ENCODE measurements at regions not wholly inside any gene's neighbourhood (a gene's known extent, or its start where the extent isn't known, plus 50 kb on each side); places are given as distances from the start of the nearest gene placed in this dataset.

GRCh38 chr10:33120275-33120674, 162.2 kb upstream of the ITGB1 start:
- TF ChIP-seq CTCF (IDR thresholded peaks at IDR 0.05; ENCODE audit: low read depth, low read length, missing control alignments) = no peak
- DNase-seq (ENCODE audit: extremely low read depth, low read depth) = no peak
- H3K4me3 ChIP-seq (replicated peaks; ENCODE audit: low read depth, low read length) = no peak overlapping the region

GRCh38 chr10:33117816-33118215, 159.8 kb upstream of the ITGB1 start:
- no peak for TF ChIP-seq CTCF (IDR thresholded peaks at IDR 0.05; ENCODE audit: low read depth, low read length, missing control alignments)
- DNase-seq (ENCODE audit: extremely low read depth, low read depth) = no peak
- H3K4me3 ChIP-seq (replicated peaks; ENCODE audit: low read depth, low read length) = no peak overlapping the region

GRCh38 chr10:33117230-33117629, 159.2 kb upstream of the ITGB1 start:
- H3K4me3 ChIP-seq (replicated peaks; ENCODE audit: low read depth, low read length) = no peak overlapping the region
- no peak for DNase-seq (ENCODE audit: extremely low read depth, low read depth)
- no peak for TF ChIP-seq CTCF (IDR thresholded peaks at IDR 0.05; ENCODE audit: low read depth, low read length, missing control alignments)

- DNase-seq (ENCODE audit: extremely low read depth, low read depth) = no peak
- no peak overlapping the region for H3K4me3 ChIP-seq (replicated peaks; ENCODE audit: low read depth, low read length)
- peak; percentile 72 for TF ChIP-seq CTCF (IDR thresholded peaks at IDR 0.05; ENCODE audit: low read depth, low read length, missing control alignments)
Measured at GRCh38 chr10:33115738-33116719, 158.0 kb upstream of the ITGB1 start.

GRCh38 chr10:33114451-33114952, 156.5 kb upstream of the ITGB1 start:
- DNase-seq (ENCODE audit: extremely low read depth, low read depth) = no peak
- no peak for TF ChIP-seq CTCF (IDR thresholded peaks at IDR 0.05; ENCODE audit: low read depth, low read length, missing control alignments)
- no peak overlapping the region for H3K4me3 ChIP-seq (replicated peaks; ENCODE audit: low read depth, low read length)

- TF ChIP-seq CTCF (IDR thresholded peaks at IDR 0.05; ENCODE audit: low read depth, low read length, missing control alignments) = no peak
- H3K4me3 ChIP-seq (replicated peaks; ENCODE audit: low read depth, low read length) = no peak overlapping the region
- DNase-seq (ENCODE audit: extremely low read depth, low read depth) = no peak
Measured at GRCh38 chr10:33113466-33113865, 155.4 kb upstream of the ITGB1 start.
